Activated CD8-positive, alpha-beta T cell treated with anti-CD3 and anti-CD28 coated beads for 36 hours (primary cell): ENCODE measurements at regions not wholly inside any gene's neighbourhood (a gene's known extent, or its start where the extent isn't known, plus 50 kb on each side); places are given as distances from the start of the nearest gene placed in this dataset.

ENCODE experiments used
- ATAC-seq: fragments of 200-7000 bp; cut with Tn5 transposase; one replicate; pipeline ENCODE4 v1.10.0; 2021; ENCODE audit warnings: mild to moderate bottlenecking, moderate library complexity
- CTCF ChIA-PET: fragments of 350-600 bp; sonication (Branson Sonifier 250); formaldehyde crosslinking; loops from one replicate; lab custom pipeline; 2021; ENCODE audit warnings: antibody characterized with exemption; lab: Charles Lee
- POLR2A ChIA-PET: fragments of 350-600 bp; sonication (Branson Sonifier 250); formaldehyde crosslinking; loops from one replicate; lab custom pipeline; 2021; ENCODE audit warnings: antibody characterized with exemption; lab: Charles Lee
- DNase-seq: peaks from one replicate; pipeline ENCODE4 v3.0.0-alpha.2; 2020
- H3K27ac Mint-ChIP-seq: one replicate; pipeline ENCODE4 v1.8.0; 2021; ENCODE audit warnings: mild to moderate bottlenecking, mixed read lengths
- H3K27me3 Mint-ChIP-seq: one replicate; pipeline ENCODE4 v1.8.0; 2021; ENCODE audit warnings: mixed read lengths
- H3K36me3 Mint-ChIP-seq: one replicate; pipeline ENCODE4 v1.8.0; 2021; ENCODE audit warnings: low read depth, mixed read lengths
- H3K4me1 Mint-ChIP-seq: one replicate; pipeline ENCODE4 v1.8.0; 2021; ENCODE audit warnings: low read depth, mixed read lengths
- H3K4me3 Mint-ChIP-seq: one replicate; pipeline ENCODE4 v1.8.0; 2021; ENCODE audit warnings: mild to moderate bottlenecking, moderate library complexity, mixed read lengths
- H3K9me3 Mint-ChIP-seq: one replicate; pipeline ENCODE4 v1.8.0; 2021; ENCODE audit warnings: mixed read lengths
- intact Hi-C: fragments of 100-400 bp; cut with micrococcal nuclease; formaldehyde crosslinking; loops from one replicate; pipeline ENCODE4 v1.10.0; 2022
- TF ChIP-seq, protein P1 (sequence below): fragments of 200-600 bp; IDR thresholded peaks from one replicate; pipeline ENCODE4 v1.8.0; 2022; ENCODE audit warnings: antibody characterized with exemption, mild to moderate bottlenecking

GRCh38 chr14:38522724-38523123 is 266.8 kb upstream of the CLEC14A start:
- intact Hi-C loops = no loop called here
- POLR2A ChIA-PET = interaction anchor here (0.8 kb wide), 1 partner anchor 418 kb away, joined by 4 read pairs; no protein-coding TSS in a partner anchor
- DNase-seq (no peak), ATAC-seq (no peak)
- Mint-ChIP-seq H3K4me3 (no peak overlapping the region), H3K27ac (no peak overlapping the region), H3K9me3 (peaks cover 3% of the 10 kb centered on the region), H3K36me3 (no peaks in the 10 kb centered on the region), H3K27me3 (no peaks in the 10 kb centered on the region), H3K4me1 (no peaks in the 10 kb centered on the region)
- CTCF ChIA-PET = no interaction called here
- TF ChIP-seq, protein P1, sequence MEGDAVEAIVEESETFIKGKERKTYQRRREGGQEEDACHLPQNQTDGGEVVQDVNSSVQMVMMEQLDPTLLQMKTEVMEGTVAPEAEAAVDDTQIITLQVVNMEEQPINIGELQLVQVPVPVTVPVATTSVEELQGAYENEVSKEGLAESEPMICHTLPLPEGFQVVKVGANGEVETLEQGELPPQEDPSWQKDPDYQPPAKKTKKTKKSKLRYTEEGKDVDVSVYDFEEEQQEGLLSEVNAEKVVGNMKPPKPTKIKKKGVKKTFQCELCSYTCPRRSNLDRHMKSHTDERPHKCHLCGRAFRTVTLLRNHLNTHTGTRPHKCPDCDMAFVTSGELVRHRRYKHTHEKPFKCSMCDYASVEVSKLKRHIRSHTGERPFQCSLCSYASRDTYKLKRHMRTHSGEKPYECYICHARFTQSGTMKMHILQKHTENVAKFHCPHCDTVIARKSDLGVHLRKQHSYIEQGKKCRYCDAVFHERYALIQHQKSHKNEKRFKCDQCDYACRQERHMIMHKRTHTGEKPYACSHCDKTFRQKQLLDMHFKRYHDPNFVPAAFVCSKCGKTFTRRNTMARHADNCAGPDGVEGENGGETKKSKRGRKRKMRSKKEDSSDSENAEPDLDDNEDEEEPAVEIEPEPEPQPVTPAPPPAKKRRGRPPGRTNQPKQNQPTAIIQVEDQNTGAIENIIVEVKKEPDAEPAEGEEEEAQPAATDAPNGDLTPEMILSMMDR = no peak

DNA sequence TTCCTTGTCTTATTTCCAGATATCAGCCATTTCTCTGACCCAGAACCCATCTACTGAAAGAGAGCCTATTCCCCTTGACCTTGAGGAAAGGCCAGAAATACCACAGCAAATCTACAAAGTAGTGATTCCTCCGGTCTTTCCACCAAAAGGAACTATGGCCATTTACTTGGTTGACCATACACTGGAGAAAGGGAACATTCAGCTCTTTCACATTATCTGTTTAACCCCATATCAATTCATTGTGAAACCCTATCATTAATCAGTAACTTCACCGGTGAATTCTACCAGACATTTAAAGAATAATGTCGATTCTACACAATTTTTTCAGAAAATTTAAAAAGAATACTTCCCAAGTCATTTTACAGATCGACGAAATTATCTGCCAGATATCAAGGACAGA is 265.7 kb upstream of the CLEC14A start:
- ATAC-seq (no peak), DNase-seq (no peak)
- H3K27ac Mint-ChIP-seq = no peak overlapping the region
- intact Hi-C loops = no loop called here
- TF ChIP-seq, protein P1 = no peak
- no peak overlapping the region for H3K4me3 Mint-ChIP-seq
- peaks cover 3% of the 10 kb centered on the region for H3K9me3 Mint-ChIP-seq
- CTCF ChIA-PET = no interaction called here
- no peaks in the 10 kb centered on the region for H3K27me3 Mint-ChIP-seq
- H3K4me1 Mint-ChIP-seq = no peaks in the 10 kb centered on the region
- H3K36me3 Mint-ChIP-seq = no peaks in the 10 kb centered on the region
- POLR2A ChIA-PET = no interaction called here

DNA sequence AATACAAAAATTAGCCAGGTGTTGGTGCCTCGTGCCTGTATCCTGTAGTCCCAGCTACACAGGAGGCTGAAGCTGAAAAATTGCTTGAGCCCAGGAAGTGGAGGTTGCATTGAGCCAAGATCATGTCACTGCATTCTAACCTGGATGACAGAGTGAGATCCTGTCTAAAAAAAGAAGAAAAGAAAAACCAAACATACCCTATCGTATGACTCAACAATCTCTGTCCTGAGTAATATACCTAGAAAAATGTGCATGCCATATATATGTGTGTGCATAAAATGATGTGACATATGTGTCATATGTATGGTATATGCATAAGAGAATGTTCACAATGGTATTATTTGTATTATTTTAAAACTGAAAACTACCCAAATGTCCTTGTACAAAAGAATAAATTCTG is 261.5 kb upstream of the CLEC14A start:
- CTCF ChIA-PET = no interaction called here
- no peaks in the 10 kb centered on the region for H3K4me1 Mint-ChIP-seq
- DNase-seq (no peak), ATAC-seq (no peak)
- POLR2A ChIA-PET = no interaction called here
- no peak overlapping the region for H3K4me3 Mint-ChIP-seq
- H3K27ac Mint-ChIP-seq = no peak overlapping the region
- H3K9me3 Mint-ChIP-seq = peaks cover 3% of the 10 kb centered on the region
- no peaks in the 10 kb centered on the region for H3K27me3 Mint-ChIP-seq
- TF ChIP-seq, protein P1 = no peak
- intact Hi-C loops = no loop called here
- H3K36me3 Mint-ChIP-seq = no peaks in the 10 kb centered on the region

DNA sequence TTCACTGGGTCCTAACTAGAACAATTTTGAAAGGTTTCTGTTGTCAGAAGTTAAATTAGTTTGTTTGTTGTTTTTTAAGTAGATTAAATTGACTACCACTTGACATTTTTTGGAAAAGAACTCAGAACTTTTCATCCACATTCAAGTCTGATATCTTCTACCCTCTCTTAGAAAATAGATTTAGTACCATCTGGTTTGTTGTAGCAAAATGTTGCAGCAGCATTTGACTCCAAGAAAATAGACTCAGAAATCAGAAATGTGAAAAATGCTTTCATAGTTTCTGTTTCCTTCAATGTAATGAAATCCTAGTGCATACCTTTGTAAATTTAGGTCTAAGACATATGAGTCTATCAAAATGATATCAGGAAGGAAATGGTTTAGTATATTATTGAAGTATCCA is 256.3 kb upstream of the CLEC14A start:
- POLR2A ChIA-PET = no interaction called here
- H3K27me3 Mint-ChIP-seq = no peaks in the 10 kb centered on the region
- CTCF ChIA-PET = no interaction called here
- intact Hi-C loops = no loop called here
- H3K4me3 Mint-ChIP-seq = no peak overlapping the region
- H3K27ac Mint-ChIP-seq = no peak overlapping the region
- H3K4me1 Mint-ChIP-seq = no peaks in the 10 kb centered on the region
- no peaks in the 10 kb centered on the region for H3K9me3 Mint-ChIP-seq
- DNase-seq (no peak), ATAC-seq (no peak)
- TF ChIP-seq, protein P1 = no peak
- no peaks in the 10 kb centered on the region for H3K36me3 Mint-ChIP-seq

GRCh38 chr14:38507299-38507698 is 251.4 kb upstream of the CLEC14A start:
- TF ChIP-seq, protein P1 = no peak
- H3K27me3 Mint-ChIP-seq = no peaks in the 10 kb centered on the region
- no peaks in the 10 kb centered on the region for H3K36me3 Mint-ChIP-seq
- no peaks in the 10 kb centered on the region for H3K9me3 Mint-ChIP-seq
- ChIA-PET POLR2A (no interaction called here), CTCF (no interaction called here)
- ATAC-seq = no peak
- no peaks in the 10 kb centered on the region for H3K4me1 Mint-ChIP-seq
- no peak for DNase-seq
- intact Hi-C loops = no loop called here
- no peak overlapping the region for H3K4me3 Mint-ChIP-seq
- no peak overlapping the region for H3K27ac Mint-ChIP-seq
